ENCODE measurements at regions not wholly inside any gene's neighbourhood (a gene's known extent, or its start where the extent isn't known, plus 50 kb on each side); places are given as distances from the start of the nearest gene placed in this dataset.
"Not testable (repeated sequence)": the region's sequence is repeated elsewhere in the genome, so short reads cannot be mapped to it uniquely, and the experiment has no call there.

DNA sequence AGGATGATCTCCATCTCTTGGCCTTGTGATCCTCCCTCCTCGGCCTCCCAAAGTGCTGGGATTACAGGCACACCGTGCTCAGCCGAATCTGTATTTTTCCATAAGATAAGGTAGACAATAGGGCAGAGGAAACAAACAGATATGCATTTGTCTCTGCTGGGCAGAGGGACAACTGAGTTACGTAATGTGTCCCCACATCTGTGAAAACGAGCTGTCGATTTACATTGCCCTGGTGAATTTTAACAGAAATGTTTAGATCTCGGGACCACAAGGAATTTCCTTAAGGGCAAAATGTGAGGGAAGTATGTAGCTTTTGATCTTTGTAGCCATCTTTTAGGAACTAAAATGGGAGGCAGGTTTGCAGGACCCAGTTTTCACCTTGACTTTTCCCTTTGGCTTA is 189.7 kb downstream of the TRIML1 start:
- no peak overlapping the region for H3K4me3 ChIP-seq (ENCODE audit: low read depth, low read length)
- no peak for DNase-seq (ENCODE audit: low read depth)
- TF ChIP-seq, protein P1, sequence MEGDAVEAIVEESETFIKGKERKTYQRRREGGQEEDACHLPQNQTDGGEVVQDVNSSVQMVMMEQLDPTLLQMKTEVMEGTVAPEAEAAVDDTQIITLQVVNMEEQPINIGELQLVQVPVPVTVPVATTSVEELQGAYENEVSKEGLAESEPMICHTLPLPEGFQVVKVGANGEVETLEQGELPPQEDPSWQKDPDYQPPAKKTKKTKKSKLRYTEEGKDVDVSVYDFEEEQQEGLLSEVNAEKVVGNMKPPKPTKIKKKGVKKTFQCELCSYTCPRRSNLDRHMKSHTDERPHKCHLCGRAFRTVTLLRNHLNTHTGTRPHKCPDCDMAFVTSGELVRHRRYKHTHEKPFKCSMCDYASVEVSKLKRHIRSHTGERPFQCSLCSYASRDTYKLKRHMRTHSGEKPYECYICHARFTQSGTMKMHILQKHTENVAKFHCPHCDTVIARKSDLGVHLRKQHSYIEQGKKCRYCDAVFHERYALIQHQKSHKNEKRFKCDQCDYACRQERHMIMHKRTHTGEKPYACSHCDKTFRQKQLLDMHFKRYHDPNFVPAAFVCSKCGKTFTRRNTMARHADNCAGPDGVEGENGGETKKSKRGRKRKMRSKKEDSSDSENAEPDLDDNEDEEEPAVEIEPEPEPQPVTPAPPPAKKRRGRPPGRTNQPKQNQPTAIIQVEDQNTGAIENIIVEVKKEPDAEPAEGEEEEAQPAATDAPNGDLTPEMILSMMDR (IDR thresholded peaks at IDR 0.05; ENCODE audit: low read depth, low read length, missing control alignments) = no peak

DNA sequence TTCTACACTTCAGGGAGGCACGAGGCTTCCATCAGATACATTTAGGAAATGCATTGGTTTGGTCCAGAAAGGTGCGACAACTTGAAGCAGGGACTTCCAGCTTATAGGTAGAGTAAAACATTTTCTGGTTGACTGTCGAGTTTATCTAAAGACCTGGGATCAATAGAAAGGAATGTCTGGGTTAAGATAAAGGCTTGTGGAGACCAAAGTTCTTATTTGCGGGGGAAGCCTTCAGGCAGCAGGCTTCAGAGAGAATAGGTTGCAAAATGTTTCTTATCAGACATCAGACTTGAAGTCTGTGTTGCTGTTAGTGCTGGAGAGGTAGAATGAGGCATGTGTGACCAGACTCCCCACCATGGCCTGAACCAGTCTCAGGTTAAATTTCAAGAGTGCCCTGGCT is 190.3 kb downstream of the TRIML1 start:
- no peak overlapping the region for H3K4me3 ChIP-seq (ENCODE audit: low read depth, low read length)
- no peak for DNase-seq (ENCODE audit: low read depth)
- TF ChIP-seq, protein P1 (IDR thresholded peaks at IDR 0.05; ENCODE audit: low read depth, low read length, missing control alignments) = no peak

DNA sequence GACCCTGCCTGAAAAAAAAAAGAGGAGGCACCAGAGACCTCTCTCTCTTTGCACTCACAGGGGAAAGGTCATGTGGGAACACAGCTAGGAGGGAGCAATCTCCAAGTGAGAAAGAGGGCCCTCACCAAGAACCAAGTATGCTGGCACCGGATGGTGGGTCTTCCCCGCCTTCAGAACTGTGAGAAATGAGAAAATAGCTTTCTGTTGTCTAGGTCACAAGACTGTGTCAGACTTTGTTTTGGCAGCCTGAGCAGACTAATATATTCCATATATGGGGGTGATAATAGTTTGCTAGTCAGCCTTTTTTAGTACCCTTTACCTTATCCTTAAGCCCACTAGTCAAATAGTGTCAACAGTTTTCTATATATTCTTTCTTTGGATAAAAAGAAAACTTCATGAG is 193.0 kb downstream of the TRIML1 start:
- H3K4me3 ChIP-seq (ENCODE audit: low read depth, low read length) = no peak overlapping the region
- TF ChIP-seq, protein P1 (IDR thresholded peaks at IDR 0.05; ENCODE audit: low read depth, low read length, missing control alignments) = no peak
- no peak for DNase-seq (ENCODE audit: low read depth)

DNA sequence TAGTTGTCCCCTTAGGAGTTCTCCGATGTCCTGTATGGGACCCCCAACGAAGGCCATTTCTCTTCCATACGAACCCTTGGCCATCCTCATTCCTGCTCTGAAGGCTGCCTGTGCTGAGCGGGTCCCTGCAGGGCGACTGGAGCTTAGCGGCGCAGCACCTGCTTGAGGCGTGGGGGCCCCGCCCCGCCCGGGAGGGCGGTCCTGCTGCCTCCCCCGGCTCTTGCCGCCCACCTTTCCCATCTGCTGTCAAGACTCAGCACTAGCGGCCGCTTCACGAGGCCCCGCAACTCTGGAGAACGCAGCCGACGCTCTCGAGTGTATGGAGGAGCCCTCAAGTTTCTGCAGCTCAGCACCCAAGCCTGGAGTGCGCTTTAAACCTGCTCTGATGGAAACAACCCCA is 197.7 kb downstream of the TRIML1 start:
- H3K4me3 ChIP-seq (ENCODE audit: low read depth, low read length) = no peak overlapping the region
- DNase-seq (ENCODE audit: low read depth) = no peak
- TF ChIP-seq, protein P1 (IDR thresholded peaks at IDR 0.05; ENCODE audit: low read depth, low read length, missing control alignments) = no peak

DNA sequence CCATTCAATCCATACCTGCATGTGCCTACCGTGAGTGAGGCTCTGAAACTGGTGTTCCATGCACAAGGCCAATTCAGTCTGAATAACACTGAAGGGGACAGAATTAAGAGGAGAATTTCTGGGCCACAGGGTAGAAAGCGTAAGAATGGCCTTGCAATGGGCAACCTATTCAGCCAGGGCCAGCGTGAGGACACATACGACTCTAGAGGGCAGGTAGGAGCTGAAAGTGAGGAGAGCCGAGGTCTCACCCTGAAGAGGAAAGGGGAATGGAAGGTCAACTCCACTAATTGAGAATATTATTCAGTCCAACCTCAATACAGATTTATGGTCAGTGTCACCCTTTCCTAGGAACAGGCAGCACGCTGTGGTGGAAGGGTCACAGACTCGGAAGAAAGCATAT is 202.2 kb downstream of the TRIML1 start:
- H3K4me3 ChIP-seq (ENCODE audit: low read depth, low read length) = no peak overlapping the region
- TF ChIP-seq, protein P1 (IDR thresholded peaks at IDR 0.05; ENCODE audit: low read depth, low read length, missing control alignments) = no peak
- no peak for DNase-seq (ENCODE audit: low read depth)

DNA sequence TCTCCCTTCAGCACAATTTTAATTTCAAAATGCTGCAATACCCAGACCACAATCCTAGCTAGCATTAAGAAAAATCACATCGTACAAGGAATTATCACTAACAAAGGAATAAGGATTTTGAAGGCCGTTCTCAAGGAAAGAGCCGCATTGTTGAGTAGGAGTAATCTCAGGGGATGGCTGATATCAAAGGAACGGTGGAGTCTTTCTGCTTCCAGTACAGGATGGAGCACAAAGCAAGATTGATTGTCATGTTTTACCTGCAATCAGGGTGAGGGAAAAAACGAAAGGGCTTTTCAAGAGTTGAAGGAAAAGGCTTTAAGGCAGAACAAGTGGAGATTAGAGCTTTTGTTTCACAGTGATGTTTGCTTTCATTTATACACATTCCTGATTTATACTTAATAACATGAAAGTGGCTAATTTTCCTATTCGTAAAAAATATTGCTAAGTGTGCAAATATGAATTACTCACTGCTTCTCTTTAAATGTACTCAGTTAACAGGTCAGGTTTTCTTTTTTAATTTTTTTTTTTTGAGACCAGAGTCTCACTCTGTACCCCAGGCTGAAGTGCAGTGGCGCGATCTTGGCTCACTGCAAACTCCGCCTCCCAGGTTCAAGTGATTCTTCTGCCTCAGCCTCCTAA is 207.0 kb downstream of the TRIML1 start:
- no peak for DNase-seq (ENCODE audit: low read depth)

DNA sequence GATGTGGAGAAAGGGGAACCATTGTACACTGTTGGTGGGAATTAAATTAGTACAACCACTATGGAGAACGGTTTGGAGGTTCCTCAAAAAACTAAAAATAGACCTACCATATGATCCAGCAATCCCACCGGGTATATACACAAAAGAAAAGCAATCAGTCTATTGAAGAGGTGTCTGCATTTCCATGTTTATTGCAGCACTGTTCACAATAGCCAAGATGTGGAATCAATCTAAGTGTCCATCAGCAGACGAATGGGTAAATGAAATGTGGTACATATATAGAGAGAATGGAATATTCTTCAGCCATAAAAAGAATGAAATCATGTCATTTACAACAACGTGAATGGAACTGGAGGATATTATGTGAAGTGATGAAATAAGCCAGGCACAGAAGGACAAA is 208.1 kb downstream of the TRIML1 start:
- DNase-seq (ENCODE audit: low read depth) = no peak
- TF ChIP-seq, protein P1 (IDR thresholded peaks at IDR 0.05; ENCODE audit: low read depth, low read length, missing control alignments) = no peak
- no peak overlapping the region for H3K4me3 ChIP-seq (ENCODE audit: low read depth, low read length)

More for the DNA sequence above, 207.0 kb downstream of the TRIML1 start:
- TF ChIP-seq, protein P1 (IDR thresholded peaks at IDR 0.05; ENCODE audit: low read depth, low read length, missing control alignments) = no peak
- no peak overlapping the region for H3K4me3 ChIP-seq (ENCODE audit: low read depth, low read length)

DNA sequence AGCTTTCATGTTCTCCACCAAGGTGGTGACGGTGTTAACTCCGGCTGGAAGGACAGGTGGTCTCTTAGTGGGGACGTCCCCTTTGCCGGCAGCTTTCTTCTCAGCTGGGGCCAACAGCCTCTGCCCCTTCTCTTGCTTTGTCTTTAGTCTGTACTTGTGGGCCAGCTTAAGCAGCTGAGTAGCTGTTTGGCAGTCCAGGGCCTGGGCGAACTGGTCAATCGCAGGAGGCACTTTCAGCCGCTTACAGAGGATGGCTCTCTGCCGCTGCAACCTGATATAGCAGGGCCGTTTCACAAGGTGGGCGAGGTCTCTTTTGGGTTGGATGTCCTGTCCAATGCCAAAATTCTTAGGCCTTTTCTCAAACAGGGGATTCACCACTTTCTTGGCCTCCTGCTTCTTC is 210.3 kb downstream of the TRIML1 start:
- not testable (repeated sequence) for H3K4me3 ChIP-seq (ENCODE audit: low read depth, low read length); DNase-seq (ENCODE audit: low read depth)

Measured in GM12864 (cell line).